Cardiac muscle cell (in vitro differentiated cells and primary cell): ENCODE measurements at regions not wholly inside any gene's neighbourhood (a gene's known extent, or its start where the extent isn't known, plus 50 kb on each side); places are given as distances from the start of the nearest gene placed in this dataset.

Source experiments
- DNase-seq, 2 donors: peaks; one replicate each; pipeline versions ENCODE4 v3.0.0 to v3.0.0-alpha.2; 2010 to 2017; ENCODE audit warnings: low read depth in 1 of 2, low spot score in 1 of 2
- H3K27ac ChIP-seq: fragments of 200-600 bp; sonication (generic); 2 replicates; pipeline ENCODE4 v1.5.1; 2016
- H3K27me3 ChIP-seq: fragments of 200-600 bp; sonication (generic); 2 replicates; pipeline ENCODE4 v1.6.0; 2016; ENCODE audit warnings: control low read depth
- H3K36me3 ChIP-seq: fragments of 200-600 bp; sonication (generic); 2 replicates; pipeline ENCODE4 v1.5.1; 2016; ENCODE audit warnings: control low read depth
- H3K4me1 ChIP-seq: fragments of 200-600 bp; sonication (generic); 2 replicates; pipeline ENCODE4 v1.8.1; 2017; ENCODE audit warnings: low read depth, mild to moderate bottlenecking, mixed run types
- H3K4me3 ChIP-seq: fragments of 200-600 bp; sonication (generic); 2 replicates; pipeline ENCODE4 v1.5.1; 2016; ENCODE audit warnings: mild to moderate bottlenecking
- H3K9me3 ChIP-seq: fragments of 200-600 bp; sonication (generic); 2 replicates; pipeline ENCODE4 v1.5.1; 2017; ENCODE audit warnings: low read depth, mild to moderate bottlenecking, control low read depth
- TF ChIP-seq, protein P1 (sequence below): IDR thresholded peaks from 2 replicates; pipeline ENCODE4 v1.5.1; 2012; ENCODE audit warnings: low read depth, mild to moderate bottlenecking, low read length

DNA sequence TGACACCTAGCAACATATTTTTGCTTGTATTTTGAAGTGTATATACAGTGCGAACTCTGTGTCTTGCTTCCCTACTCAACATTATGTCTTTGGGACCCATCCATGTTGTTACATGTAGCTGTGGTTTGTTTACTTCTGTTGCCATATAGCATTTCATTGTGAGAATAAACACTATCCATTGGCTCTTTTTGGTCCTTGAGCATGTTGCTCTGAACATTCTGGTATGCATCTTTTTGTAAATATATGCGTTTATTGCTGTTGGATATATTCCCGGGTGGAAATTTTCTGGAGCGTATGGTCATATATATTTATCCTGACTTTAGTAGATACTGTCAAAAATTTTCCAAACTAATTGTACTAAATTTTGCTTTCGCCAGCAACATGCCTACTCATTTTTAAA lies 222.5 kb upstream of the SPTLC3 start:
- TF ChIP-seq, protein P1, sequence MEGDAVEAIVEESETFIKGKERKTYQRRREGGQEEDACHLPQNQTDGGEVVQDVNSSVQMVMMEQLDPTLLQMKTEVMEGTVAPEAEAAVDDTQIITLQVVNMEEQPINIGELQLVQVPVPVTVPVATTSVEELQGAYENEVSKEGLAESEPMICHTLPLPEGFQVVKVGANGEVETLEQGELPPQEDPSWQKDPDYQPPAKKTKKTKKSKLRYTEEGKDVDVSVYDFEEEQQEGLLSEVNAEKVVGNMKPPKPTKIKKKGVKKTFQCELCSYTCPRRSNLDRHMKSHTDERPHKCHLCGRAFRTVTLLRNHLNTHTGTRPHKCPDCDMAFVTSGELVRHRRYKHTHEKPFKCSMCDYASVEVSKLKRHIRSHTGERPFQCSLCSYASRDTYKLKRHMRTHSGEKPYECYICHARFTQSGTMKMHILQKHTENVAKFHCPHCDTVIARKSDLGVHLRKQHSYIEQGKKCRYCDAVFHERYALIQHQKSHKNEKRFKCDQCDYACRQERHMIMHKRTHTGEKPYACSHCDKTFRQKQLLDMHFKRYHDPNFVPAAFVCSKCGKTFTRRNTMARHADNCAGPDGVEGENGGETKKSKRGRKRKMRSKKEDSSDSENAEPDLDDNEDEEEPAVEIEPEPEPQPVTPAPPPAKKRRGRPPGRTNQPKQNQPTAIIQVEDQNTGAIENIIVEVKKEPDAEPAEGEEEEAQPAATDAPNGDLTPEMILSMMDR, result no peak
- Histone ChIP-seq H3K36me3 (no peaks in the 10 kb centered on the region), H3K9me3 (no peaks in the 10 kb centered on the region), H3K27me3 (no peaks in the 10 kb centered on the region), H3K27ac (no peak overlapping the region), H3K4me3 (no peak overlapping the region), H3K4me1 (no peaks in the 10 kb centered on the region)
- DNase-seq, result no peak

DNA sequence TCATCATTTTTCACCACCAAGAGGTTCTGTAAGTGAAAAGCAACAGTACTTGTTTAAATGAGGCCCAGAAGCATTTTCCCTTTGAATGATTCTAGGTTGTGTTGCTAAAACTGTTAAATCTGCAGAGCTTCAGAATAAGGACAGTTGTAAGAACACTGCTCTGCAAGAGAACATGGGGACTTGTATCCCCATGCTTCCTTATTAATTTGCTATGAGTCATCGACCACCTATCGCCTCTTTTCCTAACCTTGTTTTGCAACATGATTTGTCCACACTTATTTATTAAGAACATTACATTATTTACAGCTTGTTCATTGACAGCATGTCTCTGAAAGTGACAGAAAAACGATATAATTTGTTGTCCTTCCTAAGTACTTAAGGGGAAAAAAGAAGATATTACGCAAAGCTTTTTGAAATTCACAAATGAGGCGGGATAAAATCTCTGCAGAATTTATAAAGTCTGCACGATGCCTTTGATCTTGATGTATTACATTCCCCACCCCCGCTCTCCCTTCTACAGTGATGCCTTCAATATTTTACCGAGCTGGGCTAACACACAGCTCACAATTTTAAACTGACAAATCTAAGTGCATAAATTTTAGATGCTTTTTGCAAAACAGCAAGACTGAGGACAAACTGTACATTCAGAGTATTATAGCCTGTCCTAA lies 220.0 kb upstream of the SPTLC3 start:
- TF ChIP-seq, protein P1, result no peak
- H3K36me3 ChIP-seq, result no peaks in the 10 kb centered on the region
- DNase-seq, result no peak
- no peaks in the 10 kb centered on the region for H3K9me3 ChIP-seq
- no peak overlapping the region for H3K27ac ChIP-seq
- H3K4me1 ChIP-seq, result no peaks in the 10 kb centered on the region
- H3K27me3 ChIP-seq, result no peaks in the 10 kb centered on the region
- no peak overlapping the region for H3K4me3 ChIP-seq

DNA sequence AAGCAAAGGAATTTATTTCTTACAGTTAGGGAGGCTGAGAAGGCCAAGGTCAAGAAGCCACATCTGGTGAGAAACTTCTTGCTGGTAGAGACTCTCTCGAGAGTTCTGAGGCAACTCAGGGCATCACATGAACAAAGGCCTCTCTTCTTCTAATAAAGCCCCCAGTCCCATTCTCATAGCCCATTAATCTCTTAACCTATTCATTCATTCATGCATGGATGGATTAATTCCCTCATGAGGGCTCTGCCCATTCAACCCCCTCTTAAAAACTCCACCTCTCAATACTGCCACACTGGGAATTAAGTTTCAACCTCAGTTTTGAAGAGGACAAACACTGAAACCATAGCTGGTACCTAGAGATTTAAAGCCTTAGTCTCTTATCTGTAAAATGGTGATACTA lies 217.9 kb upstream of the SPTLC3 start:
- H3K9me3 ChIP-seq, result no peaks in the 10 kb centered on the region
- TF ChIP-seq, protein P1, result no peak
- no peaks in the 10 kb centered on the region for H3K36me3 ChIP-seq
- H3K4me1 ChIP-seq, result no peaks in the 10 kb centered on the region
- H3K27me3 ChIP-seq, result no peaks in the 10 kb centered on the region
- H3K27ac ChIP-seq, result no peak overlapping the region
- no peak overlapping the region for H3K4me3 ChIP-seq
- DNase-seq, result no peak

DNA sequence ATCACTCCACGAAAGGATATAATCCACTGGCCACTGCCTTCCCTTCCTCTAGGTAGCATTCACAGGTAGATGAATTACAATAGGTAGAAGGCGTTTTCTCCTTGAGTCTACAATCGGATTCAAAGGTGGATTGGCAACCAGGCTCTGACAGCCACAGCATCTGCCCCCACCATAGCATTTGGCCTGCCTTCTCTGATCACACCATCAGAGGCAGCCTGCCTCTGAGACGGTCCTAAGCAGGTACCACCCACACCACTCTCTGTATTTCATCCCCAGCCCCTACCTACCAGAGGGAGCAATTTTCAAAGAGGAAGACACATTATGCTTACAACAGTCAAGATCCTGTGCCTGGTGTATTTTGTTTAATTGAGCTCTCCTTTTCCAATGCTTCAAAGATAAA lies 210.5 kb upstream of the SPTLC3 start:
- TF ChIP-seq, protein P1, result no peak
- Histone ChIP-seq H3K9me3 (no peaks in the 10 kb centered on the region), H3K36me3 (no peaks in the 10 kb centered on the region), H3K27ac (no peak overlapping the region), H3K4me3 (no peak overlapping the region), H3K4me1 (no peaks in the 10 kb centered on the region), H3K27me3 (no peaks in the 10 kb centered on the region)
- no peak for DNase-seq

DNA sequence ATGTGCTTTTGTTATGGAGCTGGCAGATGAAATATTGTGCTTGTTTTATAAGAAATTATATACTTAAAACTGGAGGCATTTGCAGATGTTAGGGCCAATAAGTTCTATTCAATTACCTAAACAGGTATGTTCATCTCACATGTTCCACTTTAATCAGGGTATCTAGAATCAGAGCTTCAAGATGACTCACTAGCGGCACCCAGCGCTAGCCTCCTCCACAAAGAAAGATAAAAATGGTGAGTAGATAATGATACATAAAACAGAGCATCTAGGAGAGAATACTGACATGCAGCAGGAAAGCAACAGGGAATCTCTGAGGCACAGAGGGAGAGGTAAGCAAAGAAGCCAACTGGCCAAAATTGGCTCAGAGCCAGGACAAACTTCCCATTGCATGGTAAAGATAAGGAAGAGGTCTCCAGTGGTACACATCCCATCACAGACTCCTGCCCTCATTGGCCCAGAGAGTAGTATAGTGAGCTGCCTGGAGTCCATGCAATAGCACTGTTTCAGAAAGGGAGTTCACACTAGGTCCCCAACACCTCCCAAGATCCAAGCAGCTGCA lies 200.7 kb upstream of the SPTLC3 start:
- Histone ChIP-seq H3K4me1 (no peaks in the 10 kb centered on the region), H3K27me3 (no peaks in the 10 kb centered on the region), H3K27ac (no peak overlapping the region), H3K4me3 (no peak overlapping the region), H3K36me3 (no peaks in the 10 kb centered on the region), H3K9me3 (no peaks in the 10 kb centered on the region)
- TF ChIP-seq, protein P1, result no peak
- DNase-seq, result no peak
